Activated CD4-positive, alpha-beta T cell treated with anti-CD3 and anti-CD28 coated beads, Interleukin-10, Interleukin-2, amounts not matched to agents 100 ng/mL and 50 ng/mL, durations not matched to agents 16 hours and 8 hours (primary cell): ENCODE measurements at regions not wholly inside any gene's neighbourhood (a gene's known extent, or its start where the extent isn't known, plus 50 kb on each side); places are given as distances from the start of the nearest gene placed in this dataset.

ENCODE experiments used
- DNase-seq: peaks from one replicate; pipeline ENCODE4 v3.0.0-alpha.2; 2020

- DNase-seq, result no peak
These were observed 289.9 kb upstream of the PRR20A start for GRCh38 chr13:56850852-56851251.

DNA sequence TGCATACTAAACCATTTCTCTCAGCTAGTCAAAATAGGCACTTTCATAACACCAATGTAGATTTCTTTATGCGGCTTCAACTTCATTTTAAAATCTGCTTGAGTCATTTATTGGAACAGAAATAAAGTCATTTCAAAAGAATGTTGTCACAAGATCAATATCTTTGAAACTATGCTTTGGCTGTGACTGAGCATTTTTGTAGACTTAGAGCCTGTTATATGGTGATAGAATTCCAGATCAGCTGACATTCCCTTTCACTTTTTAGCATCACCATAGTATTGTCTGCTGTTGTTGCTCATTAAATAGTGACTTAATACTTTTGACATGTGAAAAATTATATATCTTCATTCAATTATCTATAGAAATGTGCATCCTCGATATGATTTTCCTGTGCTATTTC, 279.2 kb upstream of the PRR20A start:
- DNase-seq, result no peak

- DNase-seq, result no peak
These were observed 276.3 kb upstream of the PRR20A start for GRCh38 chr13:56864451-56864850.

DNA sequence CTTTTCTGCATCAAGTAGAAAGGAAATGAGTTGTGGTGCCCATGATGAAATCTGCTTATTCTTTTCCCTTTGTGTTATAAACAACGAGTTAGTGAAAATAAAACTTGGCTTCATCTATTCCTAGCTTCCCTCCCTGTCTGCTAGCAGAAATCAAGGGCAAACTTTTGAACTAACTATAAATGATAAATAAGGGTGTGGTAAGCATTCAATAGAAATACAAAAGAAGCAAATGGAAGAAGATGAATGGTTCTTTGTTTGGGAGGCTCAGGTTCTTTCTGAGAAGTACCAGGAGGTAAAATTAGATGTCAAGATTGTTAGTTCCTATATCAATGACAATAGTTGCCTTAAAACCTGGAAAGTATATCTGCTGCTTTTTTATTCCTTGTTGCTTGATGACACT, 275.3 kb upstream of the PRR20A start:
- no peak for DNase-seq

- DNase-seq, result no peak
These were observed 271.0 kb upstream of the PRR20A start for GRCh38 chr13:56869671-56870070.

DNA sequence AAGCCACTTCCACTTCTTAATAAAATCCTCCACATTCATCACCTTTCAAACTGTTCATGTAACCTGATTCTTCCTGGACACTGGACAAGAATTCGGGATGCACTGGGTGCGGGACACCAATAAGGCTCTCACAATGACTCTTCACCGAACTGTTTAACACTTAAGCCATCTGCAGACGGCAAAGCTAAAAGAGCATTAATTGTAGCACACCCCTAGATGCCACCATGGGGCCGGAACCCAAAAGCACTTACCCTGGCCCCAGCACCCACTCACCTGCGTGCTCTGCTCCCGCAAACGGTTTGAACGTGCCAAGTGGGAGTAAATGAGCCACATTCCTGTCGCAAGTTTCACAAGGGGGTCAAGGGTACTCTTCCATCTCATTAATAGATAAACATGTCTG, 254.3 kb upstream of the PRR20A start:
- DNase-seq, result no peak

- no peak for DNase-seq
These were observed 252.3 kb upstream of the PRR20A start for GRCh38 chr13:56888455-56888854.

- no peak for DNase-seq
These were observed 246.9 kb upstream of the PRR20A start for GRCh38 chr13:56893843-56894242.

GRCh38 chr13:56900549-56901279, 240.0 kb upstream of the PRR20A start:
- no peak for DNase-seq

- DNase-seq, result no peak
These were observed 238.4 kb upstream of the PRR20A start for GRCh38 chr13:56902276-56902675.

GRCh38 chr13:56903710-56904282, 236.9 kb upstream of the PRR20A start:
- DNase-seq, result no peak

- no peak for DNase-seq
These were observed 233.8 kb upstream of the PRR20A start for GRCh38 chr13:56906909-56907308.

DNA sequence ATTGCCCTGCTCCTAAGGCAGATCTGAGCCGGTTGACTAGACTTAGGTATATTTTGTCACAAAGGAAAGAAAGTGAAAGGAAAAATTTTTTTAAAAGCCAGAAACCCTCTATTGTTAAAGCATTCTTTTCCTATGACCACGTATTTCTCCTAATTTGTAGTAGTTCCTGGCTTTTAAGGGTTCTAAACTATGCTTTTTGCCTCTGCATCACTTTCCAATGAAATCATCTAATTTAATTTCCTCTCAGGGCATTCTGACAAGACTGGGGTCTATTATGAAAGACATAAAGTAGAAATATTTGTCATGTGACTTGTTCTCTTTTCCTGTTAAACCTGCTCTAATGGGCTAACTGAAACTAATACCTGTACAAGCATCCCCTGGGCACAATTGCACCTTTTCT, 233.0 kb upstream of the PRR20A start:
- DNase-seq, result no peak

- no peak for DNase-seq
These were observed 230.7 kb upstream of the PRR20A start for GRCh38 chr13:56909896-56910600.

DNA sequence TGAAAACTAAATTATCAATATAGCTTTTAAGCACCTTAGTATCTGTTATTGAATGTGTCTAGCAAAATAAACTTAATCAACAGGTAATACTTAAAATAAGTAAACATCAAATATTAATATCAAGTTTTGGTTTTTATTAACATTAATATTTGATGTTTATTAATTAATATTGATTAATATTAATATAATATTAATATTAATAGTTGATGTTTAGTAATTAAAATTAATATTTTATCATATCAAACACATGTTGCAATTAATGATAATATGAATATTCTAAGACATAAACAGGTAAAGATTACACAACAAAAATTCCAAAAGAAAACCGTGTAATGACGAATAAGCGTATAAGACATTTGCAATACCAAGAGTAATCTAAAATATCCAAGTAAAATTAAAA, 222.8 kb upstream of the PRR20A start:
- no peak for DNase-seq

DNA sequence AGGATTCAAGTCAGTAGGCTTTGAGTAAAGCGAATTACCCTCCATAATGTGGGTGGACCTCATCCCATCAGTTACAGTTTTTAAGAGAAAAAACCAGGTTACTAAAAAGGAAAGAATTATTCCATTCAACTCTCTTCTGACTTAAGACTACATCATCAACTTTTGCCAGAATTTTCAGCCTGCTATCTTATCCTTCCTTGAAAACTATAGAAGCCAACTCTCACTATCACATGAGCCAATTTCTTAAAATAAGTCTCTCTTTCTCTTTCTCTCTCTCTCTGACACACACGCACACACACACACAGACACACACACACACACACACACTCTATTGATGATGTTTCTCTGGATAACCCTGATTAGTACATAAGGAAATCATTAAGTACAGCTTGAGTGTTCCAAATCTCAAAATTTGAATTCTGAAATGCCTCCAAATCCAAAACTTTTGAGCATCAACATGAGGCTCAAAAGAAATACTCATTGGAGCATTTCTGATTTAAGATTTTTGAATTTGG, 217.0 kb upstream of the PRR20A start:
- DNase-seq, result no peak

DNA sequence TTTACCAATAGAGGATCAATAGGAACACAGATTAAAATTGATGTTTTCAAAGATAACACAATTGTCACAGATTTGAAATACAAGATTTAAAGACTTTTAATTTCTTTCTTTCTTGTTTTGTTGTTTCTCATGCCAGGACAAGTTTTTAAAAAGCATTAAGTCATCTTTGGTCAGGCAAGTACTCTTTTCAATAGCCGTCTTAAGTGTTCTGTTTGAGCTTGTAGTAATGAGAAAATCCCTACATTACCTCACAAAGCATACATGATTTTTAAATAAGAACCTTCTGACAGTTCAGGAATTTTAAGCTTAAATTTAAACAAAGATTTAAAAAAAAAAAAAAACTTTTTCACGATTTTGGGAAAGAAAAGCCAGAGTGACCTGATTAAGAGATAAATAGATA, 216.3 kb upstream of the PRR20A start:
- no peak for DNase-seq

DNA sequence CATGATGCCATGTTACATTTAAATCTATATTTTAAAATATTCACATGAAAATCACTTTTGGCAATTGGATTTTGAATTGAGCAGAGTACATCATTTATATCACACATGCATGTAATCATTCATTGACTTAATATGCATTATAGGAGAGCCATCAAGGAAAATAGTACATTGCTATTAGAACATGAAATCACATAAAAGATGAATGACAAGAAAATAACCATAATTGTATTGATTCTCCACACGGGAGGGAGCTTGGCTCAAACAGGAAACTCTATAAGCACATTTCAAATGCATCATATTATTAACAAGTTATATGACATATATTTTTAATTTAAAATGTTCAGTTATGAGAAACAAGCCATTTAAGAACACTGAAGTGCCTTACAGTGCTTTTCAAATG, 208.6 kb upstream of the PRR20A start:
- no peak for DNase-seq

GRCh38 chr13:56953965-56954364, 186.8 kb upstream of the PRR20A start:
- DNase-seq, result no peak

DNA sequence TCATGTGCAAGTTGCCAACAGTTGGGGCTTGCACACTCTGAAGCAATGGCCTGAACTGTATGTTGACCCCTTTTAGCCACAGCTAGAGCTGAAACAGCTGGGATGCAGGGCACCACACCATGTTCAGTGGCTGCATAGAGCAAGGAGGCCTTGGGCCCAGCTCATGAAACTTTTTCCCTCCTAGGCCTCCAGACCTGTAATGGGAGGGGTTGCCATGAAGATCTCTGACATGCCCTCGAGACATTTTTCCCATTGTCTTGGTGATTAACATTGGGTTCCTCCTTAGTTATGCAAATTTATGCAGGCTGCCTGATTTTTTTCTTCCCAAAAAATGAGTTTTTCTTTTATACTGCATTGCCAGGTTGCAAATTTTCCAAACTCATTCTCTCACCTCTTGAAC, 165.1 kb upstream of the PRR20A start:
- no peak for DNase-seq

DNA sequence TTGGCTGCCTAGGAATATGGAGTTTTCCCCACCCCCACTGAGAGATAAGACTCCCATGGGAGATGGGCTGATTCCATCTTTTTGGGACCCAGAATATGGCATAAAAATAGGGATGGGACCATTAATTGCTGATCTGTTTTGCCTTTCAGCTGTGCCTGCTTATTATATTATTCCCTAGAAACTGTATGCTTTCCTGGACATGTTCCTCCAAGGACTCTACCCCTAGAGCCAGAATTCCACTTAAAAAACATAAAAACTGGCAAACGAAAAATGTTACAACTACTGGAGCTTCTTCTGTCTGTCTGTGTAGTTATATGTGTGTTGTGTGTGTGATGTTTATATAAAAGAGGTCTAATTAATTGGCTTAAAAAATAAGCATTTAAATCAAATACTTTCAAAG, 159.9 kb upstream of the PRR20A start:
- no peak for DNase-seq

GRCh38 chr13:56986121-56986520, 154.6 kb upstream of the PRR20A start:
- DNase-seq, result no peak

DNA sequence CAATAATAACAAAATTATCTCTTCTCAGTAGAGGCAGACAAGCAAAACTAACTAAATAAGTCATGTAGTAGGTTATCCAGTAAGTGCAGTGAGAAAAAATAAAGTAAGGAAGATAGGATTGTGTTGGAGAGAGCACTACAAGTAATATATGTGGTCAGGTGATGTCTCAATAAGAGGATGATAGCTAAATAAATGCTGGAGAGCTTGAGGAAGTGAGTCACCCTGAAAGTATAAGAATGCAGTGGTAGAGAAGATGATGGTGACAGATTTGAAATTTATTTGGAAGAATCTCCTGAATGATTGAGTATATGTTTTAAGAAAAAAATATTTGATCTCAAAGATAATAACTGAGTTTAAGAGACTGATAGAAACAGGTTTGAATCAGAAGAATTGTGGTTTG, 152.2 kb upstream of the PRR20A start:
- DNase-seq, result no peak

DNA sequence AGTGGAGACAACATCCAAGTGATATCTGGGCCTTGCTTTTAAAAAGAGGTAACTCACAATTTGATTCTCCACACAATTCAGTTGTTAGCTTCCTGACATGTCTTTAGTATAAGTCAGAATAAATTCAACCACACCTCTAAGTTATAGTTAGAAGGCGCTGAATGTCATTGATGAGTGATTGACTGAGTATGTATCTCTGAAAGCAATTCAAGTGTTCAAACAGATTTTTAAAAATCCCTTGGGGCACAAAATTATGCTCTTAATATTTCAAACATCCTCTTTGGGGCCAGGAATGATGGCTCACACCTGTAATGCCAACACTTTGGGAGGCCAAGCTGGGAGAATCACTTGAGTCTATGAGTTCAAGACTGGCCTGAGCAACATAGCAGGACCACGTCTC, 137.0 kb upstream of the PRR20A start:
- DNase-seq, result no peak
